IPS DF 4.7 (cell line): ENCODE measurements at regions not wholly inside any gene's neighbourhood (a gene's known extent, or its start where the extent isn't known, plus 50 kb on each side); places are given as distances from the start of the nearest gene placed in this dataset.
"Not testable (repeated sequence)": the region's sequence is repeated elsewhere in the genome, so short reads cannot be mapped to it uniquely, and the experiment has no call there.

Source experiments
- DNase-seq: peaks from one replicate; pipeline ENCODE4 v3.0.0-alpha.2; 2013; ENCODE audit warnings: low spot score; ENCODE audit errors: extremely low read depth

GRCh38 chr14:35988972-35989690, 163.0 kb downstream of the BRMS1L start:
- DNase-seq = no peak

DNA sequence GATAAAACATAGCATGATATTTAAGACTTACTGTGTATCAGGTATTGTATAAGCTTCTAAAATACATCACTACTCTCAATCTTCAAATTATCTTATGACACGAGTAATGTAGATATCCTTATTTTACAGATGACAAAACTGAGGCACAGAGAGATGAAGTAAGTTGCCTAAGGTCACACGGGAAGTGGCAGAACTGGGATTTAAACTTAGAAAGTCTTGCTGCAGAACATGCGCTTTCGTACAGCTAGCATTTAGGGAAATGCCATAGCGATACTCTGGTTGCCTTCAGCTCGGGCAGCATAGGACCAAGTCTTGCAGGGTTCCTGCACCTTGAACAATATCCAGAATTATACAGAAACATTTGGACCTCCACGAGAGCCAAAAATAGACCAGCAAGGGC, 162.4 kb downstream of the BRMS1L start:
- no peak for DNase-seq

- no peak for DNase-seq
Observed at GRCh38 chr14:35987731-35988130, 161.6 kb downstream of the BRMS1L start.

- DNase-seq = no peak
Observed at GRCh38 chr14:35986219-35986573, 160.1 kb downstream of the BRMS1L start.

GRCh38 chr14:35985474-35986218, 159.5 kb downstream of the BRMS1L start:
- no peak for DNase-seq

DNA sequence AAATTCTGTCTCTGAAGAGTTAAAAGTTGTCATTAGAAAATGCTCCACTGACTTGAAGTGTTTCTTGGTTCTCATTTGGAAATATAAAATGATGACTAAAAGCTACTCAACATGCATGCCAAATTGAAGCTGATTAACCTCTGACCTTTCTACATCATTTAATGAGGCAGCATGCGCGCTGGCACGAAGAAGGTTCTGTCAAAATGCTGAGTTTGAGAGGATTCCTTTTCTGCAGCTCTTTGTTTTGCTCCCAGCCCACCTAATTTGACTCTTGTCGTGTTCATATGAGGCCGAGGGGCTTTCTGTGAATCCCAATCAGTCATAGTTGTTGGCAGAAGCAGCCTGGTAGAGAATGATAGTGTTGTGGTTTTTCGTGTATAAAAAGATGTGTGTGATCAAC, 153.4 kb downstream of the BRMS1L start:
- no peak for DNase-seq

GRCh38 chr14:35978561-35978960, 152.4 kb downstream of the BRMS1L start:
- DNase-seq = no peak

- DNase-seq = no peak
Observed at GRCh38 chr14:35975814-35976213, 149.7 kb downstream of the BRMS1L start.

DNA sequence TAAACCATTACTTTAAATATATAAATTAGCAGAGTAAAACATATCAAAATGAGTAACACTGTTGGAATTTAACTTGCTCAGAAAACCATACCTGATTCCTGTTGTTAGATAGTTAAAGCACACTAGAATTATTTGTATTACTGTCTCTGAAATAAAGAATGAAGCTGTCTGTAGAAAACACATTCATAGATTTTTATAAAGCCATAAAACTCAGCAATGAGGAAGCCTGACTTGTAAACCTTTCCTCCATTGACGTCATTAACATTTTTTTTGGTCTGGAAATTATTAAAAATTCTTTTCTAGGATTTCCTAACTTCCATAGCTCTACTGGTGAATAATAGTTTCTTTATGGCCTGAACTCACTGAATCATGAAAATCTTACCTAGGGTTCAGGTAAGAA, 147.6 kb downstream of the BRMS1L start:
- no peak for DNase-seq

GRCh38 chr14:35971965-35972630, 146.0 kb downstream of the BRMS1L start:
- no peak for DNase-seq

DNA sequence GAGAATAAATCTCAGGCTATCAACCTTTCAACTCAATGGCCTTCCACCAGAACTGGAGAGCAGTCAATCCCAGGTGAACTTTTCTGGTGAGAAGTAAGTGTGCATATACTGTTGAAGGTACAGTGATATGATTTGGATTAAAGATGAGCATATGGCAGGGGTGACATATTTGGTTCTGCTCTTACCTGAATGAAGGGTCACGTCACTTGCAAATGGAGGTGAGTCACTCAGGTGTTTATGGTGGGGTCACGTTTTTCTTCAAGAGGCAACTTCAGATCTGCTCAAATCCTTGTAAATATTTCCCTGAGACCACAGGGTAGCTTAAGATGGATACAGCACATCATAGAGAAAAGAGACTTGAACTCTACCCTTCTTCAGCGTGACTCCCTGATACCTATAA, 143.2 kb downstream of the BRMS1L start:
- no peak for DNase-seq

DNA sequence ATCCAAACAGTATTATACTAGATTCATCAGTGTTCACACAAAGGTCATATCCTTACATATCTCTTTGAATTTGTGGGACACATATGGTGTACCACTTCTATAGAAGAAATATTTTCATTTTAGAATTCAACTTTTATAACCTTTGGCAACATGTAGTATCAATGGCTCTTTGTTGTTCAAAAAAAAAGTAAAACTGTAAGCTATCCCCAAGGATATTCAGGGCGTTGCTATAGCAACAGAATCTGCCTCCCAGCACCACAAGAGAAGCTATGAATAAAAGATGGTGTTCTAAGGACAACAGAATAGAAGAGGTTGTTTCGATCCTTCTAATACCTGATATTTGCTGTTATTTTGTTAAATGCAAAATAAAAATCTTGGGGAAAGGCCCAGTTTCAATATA, 139.3 kb downstream of the BRMS1L start:
- DNase-seq = no peak

DNA sequence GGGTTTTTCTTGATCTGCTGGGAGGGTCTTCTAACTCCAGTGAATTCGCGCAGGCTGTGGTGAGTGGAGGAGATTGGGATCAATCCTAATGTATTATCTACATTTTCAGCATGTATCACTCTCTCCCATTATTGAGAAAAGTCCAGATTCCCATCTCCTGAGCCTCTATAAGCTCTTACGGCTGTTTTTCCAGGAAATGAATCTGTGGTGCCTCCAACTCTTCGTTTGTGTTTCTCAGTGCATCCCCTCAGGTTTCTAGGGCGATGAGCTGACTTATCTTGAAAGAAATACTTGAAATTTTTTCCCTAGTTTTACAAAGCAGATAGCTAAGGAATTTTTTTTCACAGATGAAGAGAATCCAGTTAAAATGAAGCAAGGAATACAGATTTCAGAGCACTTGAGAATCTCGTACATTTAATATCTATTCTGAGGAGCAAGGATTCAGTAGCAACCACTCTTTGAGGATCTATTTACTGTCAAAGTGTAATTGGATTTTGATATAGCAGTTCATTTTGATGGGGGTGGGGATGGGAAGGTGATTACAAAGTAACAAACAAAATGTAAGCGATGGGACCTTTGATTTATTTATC, 138.7 kb downstream of the BRMS1L start:
- DNase-seq = no peak

DNA sequence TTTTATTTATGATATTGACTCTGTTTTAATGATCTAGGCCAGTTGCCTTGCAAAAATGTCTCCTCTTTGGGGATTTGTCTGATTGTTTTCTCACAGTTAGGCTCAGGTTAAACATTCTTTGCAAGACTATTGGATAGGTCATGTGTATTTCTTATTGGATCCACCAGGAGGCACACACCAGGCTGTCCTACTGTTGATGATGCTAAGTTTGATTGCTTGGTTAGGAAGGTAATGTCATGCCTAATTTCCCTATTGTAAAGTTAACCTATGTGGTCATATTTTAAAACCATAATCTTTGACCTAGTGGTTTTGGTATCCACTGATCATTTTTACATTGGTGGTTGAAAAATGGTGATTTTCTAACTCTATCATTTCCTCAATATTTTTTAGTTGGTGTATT, 137.1 kb downstream of the BRMS1L start:
- no peak for DNase-seq

DNA sequence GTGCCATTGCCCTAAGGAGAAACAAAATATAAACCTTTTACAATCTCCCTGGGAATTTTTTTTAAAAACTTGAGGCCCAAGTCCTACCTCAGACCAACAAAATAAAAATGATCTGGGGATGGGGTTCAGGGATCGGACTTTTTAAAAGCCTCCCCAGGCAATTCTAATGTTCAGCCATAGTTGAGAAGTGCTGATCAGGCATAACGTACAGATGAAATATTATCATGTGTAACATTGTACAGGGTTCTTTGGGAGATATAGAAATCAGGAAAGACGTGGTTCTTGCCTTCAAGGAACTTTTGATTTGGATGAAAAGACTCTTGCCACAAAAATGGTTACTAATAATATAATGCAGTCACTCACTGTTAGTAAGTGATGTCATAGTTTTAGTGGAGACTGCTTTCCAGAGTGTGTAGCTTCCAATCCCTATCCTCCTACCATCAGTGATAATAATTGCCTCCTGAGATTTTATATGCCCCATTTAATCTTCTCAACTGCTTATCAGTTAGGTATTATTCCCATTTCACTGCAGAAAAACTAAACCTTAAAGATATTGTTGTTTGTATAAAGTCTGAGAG, 135.6 kb downstream of the BRMS1L start:
- no peak for DNase-seq

- no peak for DNase-seq
Observed at GRCh38 chr14:35959835-35960234, 133.7 kb downstream of the BRMS1L start.

DNA sequence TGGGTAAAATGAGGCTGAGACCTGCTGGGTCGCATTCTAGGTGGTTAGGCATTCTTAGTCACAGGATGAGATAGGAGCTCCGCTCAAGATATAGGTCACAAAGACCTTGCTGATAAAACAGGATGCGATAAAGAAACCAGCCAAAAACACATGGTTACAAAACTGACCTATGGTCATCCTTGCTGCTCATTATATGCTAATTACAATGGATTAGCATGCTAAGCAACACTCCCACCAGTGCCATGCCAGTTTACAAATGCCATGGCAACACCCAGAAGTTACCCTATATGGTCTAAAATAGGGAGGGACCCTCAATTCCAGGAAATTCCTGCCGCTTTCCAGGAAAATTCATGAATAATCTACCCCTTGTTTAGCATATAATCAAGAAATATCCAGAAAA, 132.4 kb downstream of the BRMS1L start:
- DNase-seq = no peak

DNA sequence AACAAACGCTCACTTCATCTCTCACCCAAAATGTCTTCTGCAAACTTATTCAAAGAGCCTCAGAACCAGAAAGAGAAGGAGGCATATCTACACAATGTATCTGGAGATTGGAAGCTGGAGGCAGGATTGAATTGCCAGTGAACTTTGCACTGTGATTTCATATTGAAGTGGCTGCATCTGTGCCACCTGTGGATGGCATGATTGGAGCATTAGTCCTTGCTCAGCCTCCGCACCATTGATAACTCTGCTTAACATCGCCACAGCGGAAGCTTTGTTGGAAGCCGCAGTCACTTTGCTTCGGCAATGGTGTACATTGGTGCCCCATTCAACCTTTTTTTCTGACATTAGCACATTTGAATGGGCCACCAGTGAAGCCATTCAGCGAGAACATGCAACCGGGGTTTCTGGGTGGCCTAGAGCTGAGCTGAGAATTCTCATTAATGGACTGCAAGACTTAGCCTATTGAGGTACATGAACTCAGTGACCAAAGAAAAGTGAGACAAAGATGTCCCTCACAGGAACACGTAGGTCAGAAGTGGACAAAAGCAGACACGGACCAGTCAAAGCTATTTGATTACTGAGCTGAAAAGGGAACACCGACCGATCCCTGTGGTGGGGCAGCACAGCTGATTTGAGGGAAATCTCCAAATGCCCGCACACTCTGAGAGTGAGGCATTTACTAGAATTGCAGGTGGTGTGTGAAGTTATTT, 130.4 kb downstream of the BRMS1L start:
- no peak for DNase-seq

DNA sequence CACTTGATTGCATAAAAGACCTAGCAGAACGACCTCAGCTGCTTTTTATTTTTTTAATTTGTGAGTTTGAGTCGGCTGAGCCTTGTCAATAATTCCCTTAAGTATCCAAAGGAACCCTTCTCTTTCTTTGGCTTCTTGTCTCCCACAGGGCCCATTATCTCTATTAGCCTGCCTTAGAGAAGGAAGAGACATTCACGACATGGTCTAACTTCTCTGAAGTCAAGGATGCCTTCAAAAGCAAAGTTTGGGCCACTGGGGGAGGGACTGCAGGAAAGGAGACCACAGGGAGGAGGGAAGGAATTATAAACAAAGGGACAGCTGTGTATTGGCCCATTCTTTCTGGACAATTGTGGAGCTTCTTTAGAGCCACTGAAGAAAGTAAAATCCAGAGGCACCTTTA, 126.4 kb downstream of the BRMS1L start:
- no peak for DNase-seq

- DNase-seq = no peak
Observed at GRCh38 chr14:35949920-35950513, 123.9 kb downstream of the BRMS1L start.

DNA sequence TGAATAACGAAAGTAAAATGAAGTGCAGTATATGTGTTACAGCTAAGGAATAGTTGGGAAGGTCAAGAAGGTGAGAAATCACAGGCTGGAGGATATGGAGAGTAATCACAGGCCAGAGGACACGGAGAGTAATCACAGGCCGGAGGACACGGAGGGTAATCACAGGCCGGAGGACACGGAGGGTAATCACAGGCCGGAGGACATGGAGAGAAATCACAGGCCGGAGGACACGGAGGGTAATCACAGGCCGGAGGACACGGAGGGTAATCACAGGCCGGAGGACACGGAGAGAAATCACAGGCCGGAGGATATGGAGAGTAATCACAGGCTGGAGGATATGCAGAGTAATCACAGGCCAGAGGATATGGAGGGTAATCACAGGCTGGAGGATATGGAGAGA, 121.8 kb downstream of the BRMS1L start:
- not testable (repeated sequence) for DNase-seq
